NCI-H146 treated with DMSO at 0.1 percent for 48 hours (cell line): ENCODE measurements at regions not wholly inside any gene's neighbourhood (a gene's known extent, or its start where the extent isn't known, plus 50 kb on each side); places are given as distances from the start of the nearest gene placed in this dataset.
A peak's percentile ranks its signal among the peaks of the same experiment; 100 is the strongest.
"Not testable (repeated sequence)": the region's sequence is repeated elsewhere in the genome, so short reads cannot be mapped to it uniquely, and the experiment has no call there.

Source experiments
- DNase-seq: peaks from one replicate; lab custom pipeline; 2025; ENCODE audit not compliant: unreplicated experiment; lab: John Stamatoyannopoulos, UW

- no peak for DNase-seq
These were observed 460.0 kb upstream of the NRP1 start for GRCh38 chr10:33794460-33794859.

GRCh38 chr10:33793793-33794192 is 459.3 kb upstream of the NRP1 start:
- DNase-seq = no peak

- peak; percentile 40 for DNase-seq
These were observed 456.8 kb upstream of the NRP1 start for GRCh38 chr10:33791272-33791660.

GRCh38 chr10:33790521-33791271 is 456.2 kb upstream of the NRP1 start:
- peak; percentile 40 for DNase-seq

GRCh38 chr10:33783557-33783956 is 449.1 kb upstream of the NRP1 start:
- no peak for DNase-seq

- DNase-seq = no peak
These were observed 448.6 kb upstream of the NRP1 start for GRCh38 chr10:33783078-33783477.

- DNase-seq = no peak
These were observed 447.3 kb upstream of the NRP1 start for GRCh38 chr10:33781606-33782395.

GRCh38 chr10:33780961-33781360 is 446.5 kb upstream of the NRP1 start:
- no peak for DNase-seq

GRCh38 chr10:33777223-33777622 is 442.8 kb upstream of the NRP1 start:
- no peak for DNase-seq

GRCh38 chr10:33776419-33777070 is 442.1 kb upstream of the NRP1 start:
- no peak for DNase-seq

GRCh38 chr10:33774857-33775256 is 440.4 kb upstream of the NRP1 start:
- no peak for DNase-seq

- no peak for DNase-seq
These were observed 439.5 kb upstream of the NRP1 start for GRCh38 chr10:33773886-33774480.

GRCh38 chr10:33773253-33773573 is 438.7 kb upstream of the NRP1 start:
- no peak for DNase-seq

GRCh38 chr10:33772370-33773252 is 438.1 kb upstream of the NRP1 start:
- DNase-seq = peak; percentile 77

- DNase-seq = not testable (repeated sequence)
These were observed 437.4 kb upstream of the NRP1 start for GRCh38 chr10:33771856-33772255.

GRCh38 chr10:33764694-33765185 is 430.3 kb upstream of the NRP1 start:
- DNase-seq = no peak

GRCh38 chr10:33760056-33760943 is 425.8 kb upstream of the NRP1 start:
- DNase-seq = peak; percentile 26

- no peak for DNase-seq
These were observed 424.7 kb upstream of the NRP1 start for GRCh38 chr10:33759191-33759590.

GRCh38 chr10:33758299-33758698 is 423.8 kb upstream of the NRP1 start:
- DNase-seq = no peak
